AG04449 (cell line): ENCODE measurements at regions not wholly inside any gene's neighbourhood (a gene's known extent, or its start where the extent isn't known, plus 50 kb on each side); places are given as distances from the start of the nearest gene placed in this dataset.

Experiments
- CTCF ChIA-PET: fragments of 350-600 bp; formaldehyde crosslinking; extraction: SDS; loops from one replicate; lab custom pipeline; 2021; ENCODE audit warnings: antibody characterized with exemption; lab: Yijun Ruan, JAX
- POLR2A ChIA-PET: fragments of 400-600, 350-600 bp; formaldehyde crosslinking; extraction: SDS; loops from one replicate; lab custom pipeline; 2020; ENCODE audit warnings: antibody characterized with exemption, inconsistent platforms; lab: Yijun Ruan, JAX
- DNase-seq: peaks from one replicate; pipeline ENCODE4 v3.0.0-alpha.2; 2010; ENCODE audit warnings: low read depth, low spot score
- H3K4me3 ChIP-seq: 2 replicates; pipeline ENCODE4 v1.5.1; 2011; ENCODE audit warnings: low read depth, mild to moderate bottlenecking, control low read depth, low read length
- CTCF ChIP-seq: IDR thresholded peaks from one replicate; pipeline ENCODE4 v1.5.1; 2011; ENCODE audit warnings: mild to moderate bottlenecking, moderate library complexity, low read length, control low read depth, inconsistent platforms; ENCODE audit not compliant: insufficient read depth; ENCODE audit errors: missing control alignments

DNA sequence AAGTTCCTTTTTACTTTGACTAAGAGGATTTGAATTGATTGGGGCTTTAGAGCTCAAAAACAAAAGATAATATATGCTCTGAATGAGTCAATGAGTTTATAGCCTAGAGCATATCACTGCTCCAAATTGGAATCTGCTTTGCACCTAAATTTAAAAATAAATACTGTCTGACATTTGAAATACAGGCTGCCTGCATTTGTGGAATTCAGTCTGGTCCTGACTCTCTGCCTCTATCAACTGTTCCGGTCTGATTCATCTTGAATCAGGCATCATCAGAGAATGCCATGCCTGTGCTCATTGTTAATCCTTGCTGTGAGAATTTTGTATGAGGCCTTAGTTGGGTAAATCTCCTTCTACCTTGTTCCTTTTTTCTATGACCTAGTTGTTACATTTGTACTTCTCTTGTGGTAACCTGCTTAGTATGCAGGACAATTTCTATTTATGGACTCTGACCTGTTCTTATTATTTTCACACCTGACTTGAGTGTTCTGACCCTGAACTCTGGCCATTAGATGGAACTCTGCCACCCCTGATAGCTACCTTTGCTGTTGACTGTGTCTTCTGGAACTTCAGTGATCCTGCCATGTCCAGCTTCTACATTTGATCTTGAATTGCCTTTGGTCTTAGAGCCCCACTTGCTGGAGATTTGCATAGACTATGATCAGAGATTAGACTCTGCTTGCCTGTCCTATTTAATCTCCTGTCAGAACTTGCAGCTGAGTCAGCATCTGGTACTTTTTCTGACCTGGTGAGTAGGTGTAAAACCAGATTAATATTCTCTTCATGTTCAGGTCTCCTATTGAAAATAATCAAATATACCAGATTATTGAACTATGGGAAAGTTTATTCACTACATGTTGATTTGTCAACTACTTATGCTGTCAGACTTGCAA lies 442.7 kb upstream of the HS3ST5 start:
- no peak overlapping the region for H3K4me3 ChIP-seq
- no peak for DNase-seq
- POLR2A ChIA-PET, result no interaction called here
- no peak for TF ChIP-seq CTCF
- CTCF ChIA-PET, result no interaction called here

DNA sequence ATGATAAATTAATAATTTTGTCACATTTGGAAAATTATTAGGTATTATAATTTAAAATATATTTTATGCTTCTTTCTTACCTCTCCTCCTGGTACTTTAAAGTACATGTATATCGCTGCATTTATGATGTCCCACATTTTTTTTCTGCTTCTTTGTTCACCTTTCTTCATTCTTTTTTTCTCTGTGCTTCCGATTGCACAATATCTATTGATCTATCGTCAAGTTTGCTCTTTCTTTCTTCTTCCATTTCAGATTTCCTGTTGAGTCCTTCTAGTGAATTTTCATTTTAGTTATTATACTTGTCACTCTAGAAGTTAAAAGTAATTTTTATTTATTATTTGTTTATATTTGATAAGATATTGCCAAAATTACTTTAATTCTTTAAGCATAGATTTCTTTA lies 441.0 kb upstream of the HS3ST5 start:
- TF ChIP-seq CTCF, result no peak
- POLR2A ChIA-PET, result no interaction called here
- H3K4me3 ChIP-seq, result no peak overlapping the region
- no peak for DNase-seq
- CTCF ChIA-PET, result no interaction called here

- no peak for DNase-seq
Measured at GRCh38 chr6:114783083-114783482, 440.3 kb upstream of the HS3ST5 start.

GRCh38 chr6:114764866-114765265 lies 422.0 kb upstream of the HS3ST5 start:
- DNase-seq, result no peak
- CTCF ChIA-PET, result no interaction called here
- TF ChIP-seq CTCF, result no peak
- POLR2A ChIA-PET, result no interaction called here
- no peak overlapping the region for H3K4me3 ChIP-seq

More at GRCh38 chr6:114783083-114783482, 440.3 kb upstream of the HS3ST5 start:
- H3K4me3 ChIP-seq, result no peak overlapping the region
- ChIA-PET POLR2A (no interaction called here), CTCF (no interaction called here)
- no peak for TF ChIP-seq CTCF

- POLR2A ChIA-PET, result no interaction called here
- CTCF ChIA-PET, result no interaction called here
Measured at GRCh38 chr6:114762145-114762544, 419.3 kb upstream of the HS3ST5 start.

More at GRCh38 chr6:114762145-114762544, 419.3 kb upstream of the HS3ST5 start:
- H3K4me3 ChIP-seq, result no peak overlapping the region
- no peak for DNase-seq
- TF ChIP-seq CTCF, result no peak
